DOHH2 (cell line): ENCODE measurements at regions not wholly inside any gene's neighbourhood (a gene's known extent, or its start where the extent isn't known, plus 50 kb on each side); places are given as distances from the start of the nearest gene placed in this dataset.

Experiments
- H3F3A ChIP-seq: fragments of 200-600 bp; sonication (generic), shearing (Covaris generic); 2 replicates; pipeline ENCODE4 v1.6.0; 2016; ENCODE audit warnings: antibody characterized with exemption, mild to moderate bottlenecking; ENCODE audit not compliant: control insufficient read depth, insufficient read depth
- H3K27ac ChIP-seq: fragments of 200-600 bp; sonication (generic); 2 replicates; pipeline ENCODE4 v1.5.1; 2014; ENCODE audit warnings: low read depth, mild to moderate bottlenecking, low read length, moderate library complexity
- H3K27me3 ChIP-seq: fragments of 200-600 bp; sonication (generic); 2 replicates; pipeline ENCODE4 v1.6.1; 2014; ENCODE audit warnings: mild to moderate bottlenecking, low read length, mixed read lengths; ENCODE audit not compliant: control insufficient read depth
- H3K36me3 ChIP-seq: fragments of 200-600 bp; sonication (generic); 2 replicates; pipeline ENCODE4 v1.6.1; 2014; ENCODE audit warnings: mild to moderate bottlenecking, low read length, moderate library complexity, mixed read lengths; ENCODE audit not compliant: control insufficient read depth
- H3K4me1 ChIP-seq: fragments of 200-600 bp; sonication (generic); 2 replicates; pipeline ENCODE4 v1.6.1; 2014; ENCODE audit warnings: mild to moderate bottlenecking, low read length, mixed read lengths; ENCODE audit not compliant: control insufficient read depth
- H3K4me2 ChIP-seq: fragments of 200-600 bp; sonication (generic); 2 replicates; pipeline ENCODE4 v1.6.0; 2014; ENCODE audit warnings: mild to moderate bottlenecking, low read length, moderate library complexity
- H3K4me3 ChIP-seq: fragments of 200-600 bp; sonication (generic); 2 replicates; pipeline ENCODE4 v1.5.1; 2014; ENCODE audit warnings: mild to moderate bottlenecking, low read length, mixed read lengths
- H3K79me2 ChIP-seq: fragments of 200-600 bp; sonication (generic); 2 replicates; pipeline ENCODE4 v1.6.1; 2014; ENCODE audit warnings: mild to moderate bottlenecking, low read length, mixed read lengths; ENCODE audit not compliant: control insufficient read depth
- H3K9me2 ChIP-seq: fragments of 200-600 bp; sonication (generic); replicated peaks from 2 replicates; pipeline ENCODE4 v1.6.1; 2014; ENCODE audit warnings: mild to moderate bottlenecking, low read length, mixed read lengths; ENCODE audit not compliant: control insufficient read depth
- H3K9me3 ChIP-seq: fragments of 200-600 bp; sonication (generic); 2 replicates; pipeline ENCODE4 v1.6.1; 2014; ENCODE audit warnings: antibody characterized with exemption, low read length, mixed read lengths; ENCODE audit not compliant: control insufficient read depth, insufficient read depth
- H4K20me1 ChIP-seq: fragments of 200-600 bp; sonication (generic); 2 replicates; pipeline ENCODE4 v1.6.0; 2014; ENCODE audit warnings: low read depth, mild to moderate bottlenecking, antibody characterized with exemption, low read length, moderate library complexity; ENCODE audit not compliant: control insufficient read depth, insufficient read depth
- CTCF ChIP-seq: fragments of 200-600 bp; sonication (generic); IDR thresholded peaks from one replicate; pipeline ENCODE4 v1.5.1; 2014; ENCODE audit warnings: antibody characterized with exemption, mild to moderate bottlenecking, low read depth, low read length; ENCODE audit not compliant: poor library complexity, severe bottlenecking
- EZH2phosphoT487 ChIP-seq: fragments of 200-600 bp; sonication (generic); IDR thresholded peaks from 2 replicates; pipeline ENCODE4 v1.6.1; 2017; ENCODE audit warnings: borderline replicate concordance, mild to moderate bottlenecking, antibody characterized with exemption, low read length, moderate library complexity, mixed read lengths

GRCh38 chr18:79606621-79607331 is 72.8 kb upstream of the CTDP1 start:
- H4K20me1 ChIP-seq, result no peaks in the 10 kb centered on the region
- no peaks in the 10 kb centered on the region for H3K27me3 ChIP-seq
- H3K79me2 ChIP-seq, result no peaks in the 10 kb centered on the region
- H3K36me3 ChIP-seq, result no peaks in the 10 kb centered on the region
- H3F3A ChIP-seq, result no peaks in the 10 kb centered on the region
- no peaks in the 10 kb centered on the region for H3K4me1 ChIP-seq
- no peak overlapping the region for H3K27ac ChIP-seq
- no peak overlapping the region for H3K4me2 ChIP-seq
- no peaks in the 10 kb centered on the region for H3K9me2 ChIP-seq
- H3K4me3 ChIP-seq, result no peak overlapping the region
- TF ChIP-seq EZH2phosphoT487 (no peak), CTCF (no peak)
- no peaks in the 10 kb centered on the region for H3K9me3 ChIP-seq

- no peaks in the 10 kb centered on the region for H3K36me3 ChIP-seq
- no peaks in the 10 kb centered on the region for H3K9me2 ChIP-seq
- TF ChIP-seq EZH2phosphoT487 (no peak), CTCF (no peak)
- H3F3A ChIP-seq, result no peaks in the 10 kb centered on the region
- no peak overlapping the region for H3K4me3 ChIP-seq
- H4K20me1 ChIP-seq, result 0 out of 2 replicates have a peak, but pooled peaks cover 1% of the 10 kb centered on the region
- H3K9me3 ChIP-seq, result no peaks in the 10 kb centered on the region
- H3K79me2 ChIP-seq, result no peaks in the 10 kb centered on the region
- no peak overlapping the region for H3K27ac ChIP-seq
- H3K4me1 ChIP-seq, result no peaks in the 10 kb centered on the region
- H3K27me3 ChIP-seq, result no peaks in the 10 kb centered on the region
- H3K4me2 ChIP-seq, result no peak overlapping the region
These were observed 72.1 kb upstream of the CTDP1 start for GRCh38 chr18:79607361-79607952.

- Histone ChIP-seq H3K4me1 (no peaks in the 10 kb centered on the region), H3F3A (no peaks in the 10 kb centered on the region), H3K27me3 (no peaks in the 10 kb centered on the region), H3K4me3 (no peak overlapping the region), H3K36me3 (no peaks in the 10 kb centered on the region), H3K27ac (no peak overlapping the region), H3K9me3 (no peaks in the 10 kb centered on the region), H3K9me2 (no peaks in the 10 kb centered on the region), H3K79me2 (no peaks in the 10 kb centered on the region), H3K4me2 (no peak overlapping the region), H4K20me1 (0 out of 2 replicates have a peak, but pooled peaks cover 2% of the 10 kb centered on the region)
- TF ChIP-seq CTCF, result no peak
- no peak for TF ChIP-seq EZH2phosphoT487
These were observed 71.5 kb upstream of the CTDP1 start for GRCh38 chr18:79608069-79608468.
